Activated T-cell treated with anti-CD3 and anti-CD28 coated beads for 4 hours (primary cell): ENCODE measurements at regions not wholly inside any gene's neighbourhood (a gene's known extent, or its start where the extent isn't known, plus 50 kb on each side); places are given as distances from the start of the nearest gene placed in this dataset.
"Not testable (repeated sequence)": the region's sequence is repeated elsewhere in the genome, so short reads cannot be mapped to it uniquely, and the experiment has no call there.

Experiments used
- DNase-seq: peaks from one replicate; pipeline ENCODE4 v3.0.0-alpha.2; 2020

DNA sequence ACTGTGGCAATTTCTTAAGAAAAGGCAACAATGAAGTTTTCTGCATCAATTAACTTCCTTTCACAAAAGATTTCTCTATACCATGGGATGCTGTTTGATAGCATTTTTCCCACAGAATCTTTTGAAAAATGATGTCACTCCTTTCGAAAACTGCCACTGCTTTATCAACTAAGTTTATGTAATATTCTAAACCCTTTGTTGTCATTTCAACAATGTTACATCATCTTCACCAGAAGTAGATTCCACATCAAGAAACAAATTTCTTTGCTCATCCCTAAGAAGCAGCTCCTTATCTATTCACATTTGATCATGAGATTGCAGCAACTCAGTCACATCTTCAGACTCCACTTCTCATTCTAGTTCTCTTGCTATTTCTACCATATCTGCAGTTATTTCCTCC is 116.1 kb upstream of the KCND3 start:
- no peak for DNase-seq

DNA sequence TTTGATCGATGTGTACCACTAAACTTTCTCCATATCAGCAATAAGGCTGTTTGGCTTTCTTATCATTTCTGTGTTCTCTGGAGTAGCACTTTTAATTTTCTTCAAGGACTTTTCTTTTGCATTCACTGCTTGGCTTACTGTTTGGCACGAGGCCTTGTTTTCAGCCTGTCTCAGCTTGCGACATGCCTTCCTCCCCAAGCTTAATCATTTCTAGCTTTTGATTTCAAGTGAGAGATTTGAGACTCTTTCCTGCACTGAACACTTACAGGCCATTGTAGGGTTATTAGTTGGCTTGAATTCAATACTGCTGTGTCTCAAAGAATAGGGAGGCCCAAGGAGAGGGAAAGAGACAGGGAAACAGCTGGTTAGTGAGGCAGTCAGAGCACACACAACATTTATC is 120.6 kb upstream of the KCND3 start:
- no peak for DNase-seq

DNA sequence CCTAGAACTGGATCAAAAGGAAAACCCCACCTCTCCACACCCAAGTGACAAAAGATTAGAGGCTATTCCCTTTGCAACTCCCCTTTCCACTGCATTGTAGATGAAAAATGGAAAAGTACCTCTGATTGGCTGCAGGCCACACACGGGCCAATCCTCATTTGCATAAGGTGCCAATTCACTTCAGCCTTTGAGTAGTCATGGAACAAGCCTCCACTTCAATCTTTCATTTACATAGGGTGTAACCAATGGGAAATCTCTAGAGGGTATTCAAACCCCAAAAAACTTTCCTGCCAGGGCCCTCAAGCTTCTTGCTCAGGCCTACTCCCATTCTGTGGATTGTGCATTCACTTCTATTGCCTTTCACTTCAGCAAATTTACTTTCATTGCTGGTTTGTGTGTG is 122.3 kb upstream of the KCND3 start:
- no peak for DNase-seq

DNA sequence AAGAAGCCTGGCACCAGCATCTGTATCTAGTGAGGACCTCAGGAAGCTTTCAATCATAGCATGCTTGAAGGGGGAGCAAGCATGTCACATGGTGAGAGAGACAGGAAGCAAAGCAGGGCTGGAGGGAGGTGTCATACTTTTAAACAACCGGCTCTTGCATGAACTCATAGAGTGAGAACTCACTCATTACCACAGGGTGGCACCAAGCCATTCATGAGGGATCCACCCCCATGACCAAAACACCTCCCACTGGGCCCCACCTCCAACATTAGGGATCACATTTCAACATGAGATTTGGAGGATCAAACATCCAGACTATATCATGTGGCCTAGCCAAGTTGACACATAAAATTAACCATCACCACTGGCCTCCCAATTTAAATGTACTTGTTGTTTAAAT is 125.1 kb upstream of the KCND3 start:
- no peak for DNase-seq

DNA sequence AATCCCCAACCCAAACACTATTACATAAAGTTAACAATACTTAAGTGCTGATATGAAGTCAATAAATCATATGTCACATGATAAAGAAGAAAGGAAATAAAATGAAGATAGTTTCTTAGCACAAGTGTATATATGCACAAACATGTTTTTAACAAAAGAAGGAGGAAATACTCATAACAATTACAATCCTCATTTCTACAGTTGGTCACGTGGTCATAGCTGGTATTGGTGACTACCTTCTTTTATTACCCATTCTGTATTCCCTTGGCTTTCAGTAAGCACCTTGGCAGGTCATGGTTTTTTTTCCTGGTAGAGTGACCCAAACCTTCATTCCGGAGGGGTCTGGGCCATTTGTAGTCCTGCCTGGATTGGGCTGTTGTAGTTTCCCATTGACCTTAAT is 137.1 kb upstream of the KCND3 start:
- no peak for DNase-seq

DNA sequence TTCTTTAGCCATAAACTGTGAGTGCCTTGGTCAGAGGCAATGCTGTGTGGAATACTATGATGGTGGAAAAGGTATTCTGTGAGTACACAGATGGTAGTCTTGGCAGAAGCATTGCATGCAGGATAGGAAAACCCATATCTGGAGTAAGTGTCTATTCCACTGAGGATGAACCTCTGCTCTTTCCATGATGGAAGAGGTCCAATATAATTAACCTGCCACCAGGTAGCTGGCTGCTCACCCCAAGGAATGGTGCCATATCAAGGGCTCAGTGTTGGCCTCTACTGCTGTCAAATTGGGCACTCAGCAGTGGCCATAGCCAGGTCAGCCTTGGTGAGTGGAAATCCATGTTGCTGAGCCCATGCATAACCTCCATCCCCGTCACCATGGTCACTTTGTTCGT is 138.1 kb upstream of the KCND3 start:
- not testable (repeated sequence) for DNase-seq

DNA sequence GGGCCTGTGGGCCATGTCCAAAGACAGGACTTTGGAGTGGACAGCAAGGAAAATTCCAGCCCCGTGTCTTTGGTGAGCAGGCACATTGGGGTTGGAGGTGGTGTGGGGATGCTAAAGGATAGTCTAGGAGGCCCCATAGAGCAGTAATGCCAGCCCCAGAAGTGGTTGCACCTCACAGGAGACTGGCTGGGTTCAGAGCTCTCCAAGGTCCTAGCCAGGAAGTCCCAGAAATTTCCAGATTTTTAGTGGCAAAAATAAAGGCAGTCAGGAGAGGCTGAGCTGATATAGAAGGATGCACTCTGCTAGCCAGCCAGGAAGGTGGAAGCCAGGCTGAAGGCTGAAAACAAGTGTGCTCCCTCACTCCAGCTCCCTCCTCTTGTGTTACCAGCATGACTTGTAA is 144.0 kb upstream of the KCND3 start:
- DNase-seq: no peak

DNA sequence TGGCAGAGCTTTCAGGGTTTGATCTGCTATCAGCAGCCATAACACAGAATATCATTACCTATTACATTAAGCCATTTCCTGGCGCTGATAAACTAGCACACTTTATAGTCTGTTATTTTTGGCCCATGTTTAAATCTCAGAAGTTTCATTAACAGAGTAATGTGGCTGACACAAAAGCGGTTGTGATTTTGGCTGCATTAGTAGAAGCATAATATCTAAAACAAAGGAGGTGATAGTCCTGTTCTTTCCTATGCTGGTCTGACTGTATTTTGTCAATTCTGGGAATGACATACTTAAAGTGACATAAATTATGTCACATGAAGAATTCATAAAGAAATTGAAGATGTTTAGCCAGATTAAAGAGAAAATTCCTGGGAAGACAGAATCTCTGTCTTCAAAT is 151.3 kb upstream of the KCND3 start:
- DNase-seq: no peak

DNA sequence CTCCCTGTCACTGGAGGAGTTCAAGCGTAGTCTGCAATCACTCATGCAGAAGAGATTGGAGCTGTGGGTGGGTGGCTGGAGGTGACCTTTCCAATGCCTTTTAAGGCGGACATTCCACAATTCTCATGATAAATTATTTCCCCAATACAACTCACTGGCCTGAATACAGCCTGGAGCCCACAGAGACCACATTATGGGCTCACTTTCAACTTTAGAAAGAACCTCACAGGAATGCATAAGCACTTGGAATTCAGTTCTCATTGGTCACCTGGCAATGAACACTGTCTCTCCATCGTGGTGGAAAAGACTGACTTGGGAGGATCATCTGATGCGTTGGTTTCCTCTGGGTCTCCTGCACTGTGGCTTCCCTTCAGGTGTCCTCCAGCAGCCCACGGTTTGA is 151.8 kb upstream of the KCND3 start:
- no peak for DNase-seq

DNA sequence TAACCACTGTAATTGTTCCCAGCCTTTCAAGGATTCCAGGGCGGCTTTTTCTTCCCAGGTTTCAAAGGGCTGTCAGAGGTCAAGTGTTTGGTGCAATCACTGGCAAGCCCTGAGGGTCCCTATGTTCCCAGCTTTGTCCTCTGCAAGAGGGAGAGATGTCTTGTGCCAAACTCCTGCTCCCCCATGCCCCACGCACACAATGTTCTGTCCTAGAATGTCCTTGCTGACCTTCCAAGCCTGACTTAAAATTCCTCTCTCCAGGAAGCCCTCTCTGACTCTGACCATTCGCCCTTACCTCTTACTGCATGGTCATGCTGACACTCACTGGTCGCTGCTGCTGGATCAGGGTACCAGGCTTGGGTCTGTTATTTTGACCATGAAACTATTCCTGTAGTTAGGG is 152.5 kb upstream of the KCND3 start:
- no peak for DNase-seq

DNA sequence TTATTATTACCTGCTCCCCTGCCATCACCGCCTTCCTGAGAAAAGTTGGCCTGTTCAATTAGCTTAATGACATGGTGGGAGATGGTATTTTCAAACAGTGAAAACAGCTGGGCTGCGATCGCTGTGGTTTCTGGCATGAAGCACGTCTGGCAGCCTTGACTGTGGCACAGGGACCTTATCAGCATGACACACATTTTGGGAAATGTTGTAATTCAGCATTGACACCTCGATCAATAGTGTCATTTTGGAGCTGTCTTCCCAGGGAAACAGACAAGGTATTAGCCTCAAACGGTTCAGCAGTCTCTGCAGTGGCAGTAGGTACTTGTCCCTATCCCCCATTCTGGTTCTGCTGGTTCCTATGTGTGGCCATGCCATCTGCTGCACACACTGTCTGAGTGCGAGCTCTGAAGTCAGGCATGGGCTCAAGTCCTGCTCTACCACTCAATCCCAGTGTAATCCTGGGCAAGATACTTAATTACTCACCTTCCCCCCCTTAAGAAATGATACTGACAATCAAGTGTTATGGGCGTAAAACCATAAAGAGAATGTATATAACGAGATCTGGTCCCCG is 154.5 kb upstream of the KCND3 start:
- DNase-seq: no peak

DNA sequence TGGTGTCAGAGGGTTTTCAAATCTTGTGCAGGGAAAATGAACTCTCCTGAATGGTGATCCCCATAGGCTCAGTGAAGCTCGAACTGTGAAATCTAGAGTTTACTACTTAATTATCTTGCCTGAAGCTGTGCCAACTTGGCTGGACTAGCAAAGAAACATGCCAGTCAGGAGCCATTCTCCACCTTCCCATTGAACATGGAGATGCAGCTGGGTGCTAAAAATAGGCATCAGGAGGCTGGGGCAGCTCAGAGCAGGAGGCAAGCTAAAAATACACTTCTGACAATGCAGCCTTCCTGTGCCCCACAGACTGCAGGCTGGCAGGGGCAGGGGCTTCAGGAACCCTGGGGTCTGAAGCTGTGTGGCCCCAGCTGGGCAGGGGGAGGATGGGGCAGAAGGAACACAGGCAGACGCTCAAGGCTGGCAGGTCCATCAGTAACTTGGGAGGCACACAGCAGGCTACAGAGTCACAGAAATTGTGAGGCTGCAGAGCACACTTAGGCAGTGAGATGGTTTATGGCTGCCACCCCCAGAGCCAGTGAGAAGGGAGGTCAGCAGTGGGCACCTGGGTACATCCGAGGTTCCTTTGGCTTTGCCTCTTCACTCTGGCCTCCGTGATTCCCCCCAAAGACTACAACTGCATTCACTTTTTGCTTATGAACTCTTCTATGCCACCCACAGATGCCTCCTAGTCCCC is 155.4 kb upstream of the KCND3 start:
- DNase-seq: no peak

DNA sequence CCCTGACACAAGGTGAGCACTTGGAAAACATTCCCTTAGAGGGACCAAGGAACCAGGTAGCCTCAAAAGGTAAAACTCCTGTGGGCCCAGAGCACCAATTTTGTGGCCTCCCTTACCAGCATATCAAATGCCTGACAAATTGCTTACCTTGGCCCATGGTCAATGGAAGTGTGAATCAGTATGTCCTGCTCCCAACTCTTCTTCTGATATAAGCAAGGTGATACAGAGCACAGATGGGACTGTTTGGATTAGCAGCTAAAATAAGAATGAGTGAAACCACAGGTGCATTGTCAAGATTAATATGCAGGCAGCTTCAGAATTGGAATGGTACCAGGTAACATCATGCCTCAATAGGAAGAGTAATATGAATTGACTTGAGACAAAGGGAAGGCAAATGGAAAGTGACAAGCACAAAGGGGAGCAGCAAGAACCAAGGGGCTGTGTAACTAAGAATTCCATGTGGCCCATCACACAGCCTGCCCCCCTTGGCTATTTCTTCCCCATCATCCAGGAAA is 156.8 kb upstream of the KCND3 start:
- no peak for DNase-seq

DNA sequence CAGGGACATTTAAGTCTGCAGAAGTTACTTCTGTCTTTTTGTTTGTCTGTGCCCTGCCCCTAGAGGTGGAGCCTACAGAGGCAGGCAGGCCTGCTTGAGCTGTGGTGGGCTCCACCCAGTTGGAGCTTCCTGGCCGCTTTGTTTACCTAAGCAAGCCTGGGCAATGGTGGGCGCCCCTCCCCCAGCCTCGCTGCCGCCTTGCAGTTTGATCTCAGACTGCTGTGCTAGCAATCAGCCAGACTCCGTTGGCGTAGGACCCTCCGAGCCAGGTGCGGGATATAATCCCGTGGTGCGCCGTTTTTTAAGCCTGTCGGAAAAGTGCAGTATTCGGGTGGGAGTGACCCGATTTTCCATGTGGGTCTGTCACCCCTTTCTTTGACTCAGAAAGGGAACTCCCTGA is 170.7 kb upstream of the KCND3 start:
- DNase-seq: not testable (repeated sequence)

DNA sequence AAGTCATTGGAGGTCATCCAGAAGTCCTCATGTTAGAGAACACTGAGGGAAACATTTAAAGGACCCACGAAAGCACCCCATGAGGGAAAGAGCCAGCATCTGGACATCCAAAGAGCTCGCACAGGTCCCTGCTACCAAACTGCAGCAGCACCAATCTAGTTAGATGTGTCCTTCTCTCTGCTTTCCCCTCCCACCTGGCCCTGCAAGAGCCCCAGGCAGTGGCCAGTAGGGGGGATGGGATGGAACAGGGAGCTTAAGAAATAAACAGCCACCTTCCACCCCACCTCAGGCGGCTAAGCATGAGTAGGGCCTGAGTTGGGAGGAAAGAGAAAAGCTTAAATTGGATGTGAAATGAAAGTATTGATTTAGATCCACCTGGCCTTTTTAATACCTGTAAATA is 175.9 kb upstream of the KCND3 start:
- no peak for DNase-seq

DNA sequence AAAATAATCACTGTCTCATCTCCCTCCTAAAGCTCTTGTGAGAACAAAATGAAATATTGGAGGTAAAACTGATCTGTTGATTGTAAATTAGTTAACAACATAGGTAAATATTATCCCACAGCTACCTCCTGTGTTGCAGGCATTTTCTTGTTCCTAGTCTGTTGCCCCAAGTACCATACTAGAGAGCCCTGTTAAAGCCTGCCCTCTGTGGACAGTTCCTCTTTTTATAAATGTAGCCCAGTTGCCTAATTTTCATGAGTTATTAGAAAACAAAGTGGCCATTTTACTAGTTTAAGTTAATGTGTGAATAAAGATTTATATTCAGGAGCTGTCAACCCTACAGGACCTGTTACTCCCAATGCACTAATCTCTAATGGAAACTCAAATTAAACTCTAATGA is 180.0 kb upstream of the KCND3 start:
- DNase-seq: no peak

DNA sequence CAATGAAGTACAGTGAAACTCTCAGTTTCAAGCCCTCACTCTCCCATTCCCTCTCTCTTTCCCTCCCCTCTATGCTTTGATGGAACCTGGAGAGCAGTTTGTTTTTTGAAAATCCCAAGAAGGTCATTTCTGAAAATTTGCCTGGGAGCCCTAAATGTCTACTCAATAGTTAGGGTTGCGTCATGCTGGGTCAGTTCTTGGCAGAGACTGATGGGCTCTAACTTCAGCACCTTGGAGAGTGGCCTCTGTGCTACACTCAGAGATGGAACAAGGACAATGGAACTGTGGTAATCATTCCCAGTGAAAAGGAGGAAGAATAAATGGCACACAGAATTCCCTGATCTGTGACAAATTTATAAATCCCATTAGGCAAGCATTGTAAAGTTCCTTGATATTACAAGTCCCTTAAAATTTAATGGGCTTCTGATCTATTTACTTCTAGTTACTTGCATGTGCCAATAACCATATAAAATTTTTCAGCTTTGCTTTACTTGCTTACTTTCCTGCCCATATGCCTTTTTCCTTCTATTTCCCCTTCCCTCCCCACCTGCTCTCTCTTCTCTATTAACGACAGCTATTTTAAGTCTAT is 182.9 kb upstream of the KCND3 start:
- DNase-seq: no peak

DNA sequence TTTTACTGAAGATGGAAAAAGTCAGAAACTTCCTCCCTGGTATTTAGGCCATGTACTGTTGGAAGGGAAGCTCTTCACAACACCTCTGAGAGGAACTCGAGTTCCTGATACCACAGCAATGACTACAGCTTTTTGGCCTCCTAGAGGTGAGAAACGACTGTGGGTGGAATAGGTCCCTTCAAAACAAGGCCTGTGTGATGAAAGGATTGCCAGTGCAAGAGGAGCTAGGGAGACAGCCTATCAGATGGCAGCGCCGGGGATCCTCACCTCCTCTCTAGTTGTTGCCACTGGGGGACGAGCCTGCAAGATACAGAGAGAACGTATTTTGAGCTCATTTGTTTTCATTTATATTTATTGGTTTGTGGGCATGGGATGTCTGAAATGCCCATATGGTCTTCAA is 187.8 kb upstream of the KCND3 start:
- DNase-seq: no peak

DNA sequence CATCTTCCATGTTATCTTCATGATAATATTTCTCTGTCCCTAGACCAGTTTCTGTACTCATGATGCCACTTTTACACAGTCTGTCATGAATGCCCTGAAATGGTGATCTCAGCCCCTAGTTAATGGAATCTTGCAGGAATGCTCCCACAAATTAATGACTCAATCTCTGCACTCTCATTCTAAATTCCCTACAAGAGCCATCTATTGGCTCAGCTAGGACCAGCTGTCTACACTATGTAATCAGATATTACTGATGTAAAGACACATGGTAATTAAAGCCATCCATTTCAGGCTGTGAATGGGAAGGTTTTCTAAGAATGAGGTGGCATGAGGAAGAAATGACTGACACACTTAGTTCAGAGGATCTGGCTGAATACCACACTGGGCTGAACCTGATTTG is 199.1 kb upstream of the KCND3 start:
- DNase-seq: no peak

DNA sequence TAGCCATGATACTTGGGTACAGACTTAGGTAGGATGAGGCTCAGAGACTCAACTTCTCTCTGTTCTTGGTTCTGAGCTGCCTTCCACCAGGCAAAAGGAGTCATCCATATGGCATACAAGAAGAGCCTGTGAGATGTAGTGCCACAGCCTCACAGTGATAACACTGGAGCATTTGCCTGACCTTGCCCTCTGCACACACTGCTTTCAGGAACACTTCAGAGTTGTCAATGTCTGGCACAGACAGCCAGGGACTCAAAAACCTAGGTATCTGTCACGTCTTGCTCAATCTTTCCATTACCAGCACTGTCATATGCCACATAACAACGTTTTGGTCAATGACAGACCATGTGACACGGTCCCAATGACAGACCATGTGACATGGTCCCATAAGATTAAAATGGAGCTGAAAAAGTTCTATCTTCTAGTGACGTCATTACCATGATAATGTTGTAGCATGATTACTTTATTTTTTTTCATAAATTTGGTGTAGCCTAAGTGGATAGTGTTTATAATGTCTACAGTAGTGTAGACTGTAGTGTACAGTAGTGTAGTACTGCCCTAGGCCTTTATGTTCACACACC is 199.9 kb upstream of the CTTNBP2NL start:
- no peak for DNase-seq

DNA sequence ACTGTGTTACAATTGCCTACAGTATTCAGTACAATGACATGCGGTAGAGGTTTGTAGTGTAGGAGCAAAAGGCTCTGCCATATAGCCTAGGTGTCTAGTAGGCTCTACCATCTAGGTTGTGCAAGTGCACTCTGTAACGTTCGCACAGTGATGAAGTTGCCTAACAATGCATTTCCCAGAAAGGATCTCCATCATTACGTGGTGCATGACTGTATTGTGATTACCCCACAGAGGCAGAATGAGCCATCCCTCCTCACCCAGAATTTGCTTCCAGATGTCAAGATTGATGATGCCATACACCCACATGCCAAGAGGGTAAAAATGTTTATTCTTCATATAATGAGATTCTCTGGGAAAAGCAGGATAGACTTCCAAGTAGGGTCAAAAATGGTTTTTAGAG is 199.3 kb upstream of the CTTNBP2NL start:
- DNase-seq: no peak

DNA sequence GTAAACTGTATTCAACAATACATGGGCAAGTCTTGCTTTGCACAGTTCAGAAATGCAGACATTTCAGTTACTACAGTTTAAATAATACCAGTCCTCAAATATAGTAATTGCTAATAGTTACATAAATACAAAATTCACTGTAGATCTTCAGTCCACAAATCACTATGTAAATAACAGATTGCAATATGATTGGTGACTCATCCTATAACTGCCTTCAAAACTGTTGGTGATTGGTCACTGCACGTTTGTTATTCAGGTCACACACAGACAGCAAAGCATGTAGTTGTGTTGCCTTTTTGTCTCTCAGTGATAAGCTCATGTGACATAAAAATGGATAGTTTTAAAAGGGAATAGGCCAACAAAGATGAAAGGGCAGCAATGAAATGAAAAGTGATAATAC is 186.5 kb upstream of the CTTNBP2NL start:
- DNase-seq: no peak

DNA sequence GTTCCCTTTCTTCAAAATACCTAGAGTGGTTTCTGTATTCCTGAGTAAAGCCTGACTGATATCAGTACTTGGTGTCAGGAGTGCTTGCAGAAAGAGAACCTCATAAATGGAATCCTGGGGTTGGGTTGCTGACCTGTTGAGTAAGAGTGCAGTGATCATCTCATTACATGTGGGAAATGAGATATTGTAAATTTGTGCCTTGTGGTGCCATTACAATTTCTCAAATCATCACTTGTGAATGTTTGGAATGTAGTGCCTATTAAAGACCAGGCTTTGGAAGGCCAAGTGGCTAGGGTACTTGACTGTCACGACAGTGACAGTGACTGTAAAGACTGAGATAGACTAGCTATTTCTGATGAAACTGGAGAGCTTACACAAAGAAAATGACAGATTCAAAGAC is 176.7 kb upstream of the CTTNBP2NL start:
- DNase-seq: no peak

DNA sequence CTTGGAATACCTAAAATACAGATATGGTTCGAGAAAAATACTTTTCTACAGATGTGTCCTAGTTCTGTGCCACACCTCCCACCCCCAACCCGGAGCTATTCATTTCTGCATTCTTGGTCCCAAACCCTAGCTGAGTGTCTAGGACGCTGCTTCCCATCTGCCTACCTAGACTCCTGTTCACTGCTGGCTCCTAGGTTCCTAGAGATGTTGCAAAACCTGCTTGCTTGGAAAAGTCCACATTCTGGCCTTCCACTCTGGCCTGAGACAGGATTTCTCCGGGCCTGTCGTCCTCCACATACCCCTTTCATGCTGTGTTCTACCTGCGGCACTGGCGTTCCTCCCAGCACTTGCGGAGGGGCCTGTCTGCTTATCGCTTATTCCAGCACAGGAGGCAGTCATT is 165.8 kb upstream of the CTTNBP2NL start:
- no peak for DNase-seq
